HG02840 (cell line): ENCODE measurements at regions not wholly inside any gene's neighbourhood (a gene's known extent, or its start where the extent isn't known, plus 50 kb on each side); places are given as distances from the start of the nearest gene placed in this dataset.

Source experiments
- ATAC-seq: cut with Tn5 transposase; IDR thresholded peaks from one replicate; pipeline ENCODE4 v1.9.1; 2021; ENCODE audit warnings: mild to moderate bottlenecking, moderate library complexity, moderate number of reproducible peaks; ENCODE audit not compliant: unreplicated experiment, low FRiP score

- ATAC-seq: no peak
Observed at GRCh38 chr7:124515106-124515830, 250.3 kb downstream of the GPR37 start.

- no peak for ATAC-seq
Observed at GRCh38 chr7:124514471-124514870, 251.1 kb downstream of the GPR37 start.

GRCh38 chr7:124497176-124497575, 268.4 kb downstream of the GPR37 start:
- no peak for ATAC-seq

GRCh38 chr7:124489925-124490324, 275.7 kb downstream of the GPR37 start:
- ATAC-seq: no peak

GRCh38 chr7:124489082-124489819, 276.3 kb downstream of the GPR37 start:
- no peak for ATAC-seq

- ATAC-seq: no peak
Observed at GRCh38 chr7:124482229-124482628, 283.4 kb downstream of the GPR37 start.

- ATAC-seq: no peak
Observed at GRCh38 chr7:124480821-124481290, 284.7 kb downstream of the GPR37 start.

GRCh38 chr7:124480036-124480820, 285.4 kb downstream of the GPR37 start:
- no peak for ATAC-seq

- no peak for ATAC-seq
Observed at GRCh38 chr7:124462249-124462648, 303.3 kb downstream of the GPR37 start.

- ATAC-seq: no peak
Observed at GRCh38 chr7:124460555-124460954, 305.0 kb downstream of the GPR37 start.

- ATAC-seq: no peak
Observed at GRCh38 chr7:124460056-124460450, 305.5 kb downstream of the GPR37 start.

GRCh38 chr7:124459101-124460055, 306.2 kb downstream of the GPR37 start:
- ATAC-seq: no peak

GRCh38 chr7:124457841-124458240, 307.8 kb downstream of the GPR37 start:
- ATAC-seq: no peak

- no peak for ATAC-seq
Observed at GRCh38 chr7:124456286-124456685, 309.3 kb downstream of the GPR37 start.

GRCh38 chr7:124452186-124452585, 313.4 kb downstream of the GPR37 start:
- no peak for ATAC-seq

GRCh38 chr7:124449896-124450295, 315.7 kb downstream of the GPR37 start:
- no peak for ATAC-seq

- ATAC-seq: no peak
Observed at GRCh38 chr7:124444696-124445480, 320.7 kb downstream of the GPR37 start.

GRCh38 chr7:124443762-124444161, 321.8 kb downstream of the GPR37 start:
- no peak for ATAC-seq

GRCh38 chr7:124440081-124440480, 325.5 kb downstream of the GPR37 start:
- ATAC-seq: no peak
